GM23338 (cell line): ENCODE measurements at regions not wholly inside any gene's neighbourhood (a gene's known extent, or its start where the extent isn't known, plus 50 kb on each side); places are given as distances from the start of the nearest gene placed in this dataset.

Experiments used
- ATAC-seq: fragments of 200-7000 bp; cut with Tn5 transposase; 3 replicates; pipeline ENCODE4 v1.9.1; 2020
- DNase-seq: peaks from one replicate; pipeline ENCODE4 v3.0.0-alpha.2; 2015; ENCODE audit warnings: low spot score
- H2AFZ ChIP-seq: fragments of 200-600 bp; sonication (generic); 2 replicates; pipeline ENCODE4 v1.8.0; 2016; ENCODE audit warnings: antibody characterized with exemption, mild to moderate bottlenecking, moderate library complexity
- H3F3A ChIP-seq: fragments of 200-600 bp; sonication (generic); replicated peaks from 2 replicates; pipeline ENCODE4 v1.8.0; 2017; ENCODE audit warnings: antibody characterized with exemption, mixed run types, low read depth
- H3K27ac ChIP-seq: fragments of 200-600 bp; sonication (generic); 2 replicates; pipeline ENCODE4 v1.6.1; 2016; ENCODE audit warnings: low read depth
- H3K27me3 ChIP-seq: fragments of 200-600 bp; sonication (generic); 2 replicates; pipeline ENCODE4 v1.8.0; 2016; ENCODE audit warnings: mild to moderate bottlenecking, mixed run types, moderate library complexity; ENCODE audit not compliant: insufficient read depth
- H3K36me3 ChIP-seq: fragments of 200-600 bp; sonication (generic); 2 replicates; pipeline ENCODE4 v1.8.0; 2016; ENCODE audit warnings: mild to moderate bottlenecking; ENCODE audit not compliant: insufficient read depth
- H3K4me1 ChIP-seq: fragments of 200-600 bp; sonication (generic); 2 replicates; pipeline ENCODE4 v1.8.0; 2016; ENCODE audit warnings: mild to moderate bottlenecking, moderate library complexity; ENCODE audit not compliant: insufficient read depth
- H3K4me2 ChIP-seq: fragments of 200-600 bp; sonication (generic); 2 replicates; pipeline ENCODE4 v1.7.1; 2017; ENCODE audit warnings: mixed run types
- H3K4me3 ChIP-seq: fragments of 200-600 bp; sonication (generic); 2 replicates; pipeline ENCODE4 v1.6.1; 2016; ENCODE audit warnings: mixed run types
- H3K79me2 ChIP-seq: fragments of 200-600 bp; sonication (generic); replicated peaks from 2 replicates; pipeline ENCODE4 v1.8.0; 2017; ENCODE audit warnings: mild to moderate bottlenecking; ENCODE audit not compliant: insufficient read depth
- H3K9me2 ChIP-seq: fragments of 200-600 bp; sonication (generic); 2 replicates; pipeline ENCODE4 v1.8.0; 2017; ENCODE audit not compliant: insufficient read depth
- H4K20me1 ChIP-seq: fragments of 200-600 bp; sonication (generic); replicated peaks from 2 replicates; pipeline ENCODE4 v1.8.0; 2017; ENCODE audit warnings: mild to moderate bottlenecking; ENCODE audit not compliant: insufficient read depth
- H3K27ac Mint-ChIP-seq: 2 replicates; pipeline ENCODE4 v1.8.0; 2020; ENCODE audit warnings: inconsistent platforms, mild to moderate bottlenecking, moderate library complexity, mixed read lengths
- H3K27me3 Mint-ChIP-seq: 3 replicates; pipeline ENCODE4 v1.8.0; 2022; ENCODE audit warnings: low read depth, mild to moderate bottlenecking, moderate library complexity, mixed read lengths, inconsistent platforms; ENCODE audit not compliant: insufficient read depth, poor library complexity
- H3K36me3 Mint-ChIP-seq: 3 replicates; pipeline ENCODE4 v1.8.0; 2021; ENCODE audit warnings: low read depth, mild to moderate bottlenecking, inconsistent platforms, moderate library complexity, mixed read lengths
- H3K4me1 Mint-ChIP-seq: 3 replicates; pipeline ENCODE4 v1.8.0; 2020; ENCODE audit warnings: mild to moderate bottlenecking, inconsistent platforms, mixed read lengths
- H3K4me3 Mint-ChIP-seq: 3 replicates; pipeline ENCODE4 v1.8.0; 2021; ENCODE audit warnings: moderate library complexity, mild to moderate bottlenecking, inconsistent platforms, mixed read lengths
- H3K9me3 Mint-ChIP-seq: 3 replicates; pipeline ENCODE4 v1.8.0; 2020; ENCODE audit warnings: moderate library complexity, mild to moderate bottlenecking, inconsistent platforms, mixed read lengths
- CREB1 ChIP-seq: fragments of 250-450 bp; sonication (Bioruptor Pico); IDR thresholded peaks from 2 replicates; pipeline ENCODE4 v1.5.0; 2020; ENCODE audit warnings: low read depth, mild to moderate bottlenecking, moderate library complexity
- EZH2 ChIP-seq: fragments of 200-600 bp; sonication (generic); IDR thresholded peaks from one replicate; pipeline ENCODE4 v1.8.0; 2017; ENCODE audit warnings: antibody characterized with exemption, mild to moderate bottlenecking, low read depth; ENCODE audit not compliant: unreplicated experiment
- EZH2phosphoT487 ChIP-seq: fragments of 200-600 bp; sonication (generic); IDR thresholded peaks from one replicate; pipeline ENCODE4 v1.8.1; 2018; ENCODE audit warnings: antibody characterized with exemption; ENCODE audit not compliant: unreplicated experiment
- JUNB ChIP-seq: IDR thresholded peaks from one replicate; pipeline ENCODE4 v1.6.1; 2016; ENCODE audit warnings: antibody characterized with exemption; ENCODE audit not compliant: unreplicated experiment
- NANOG ChIP-seq: IDR thresholded peaks from 2 replicates; pipeline ENCODE4 v1.6.1; 2016; ENCODE audit warnings: antibody characterized with exemption, borderline replicate concordance
- POLR2AphosphoS5 ChIP-seq: IDR thresholded peaks from 2 replicates; pipeline ENCODE4 v1.6.1; 2016; ENCODE audit warnings: antibody characterized with exemption, low read depth
- STAT1 ChIP-seq: IDR thresholded peaks from one replicate; pipeline ENCODE4 v1.6.1; 2016; ENCODE audit warnings: antibody characterized with exemption; ENCODE audit not compliant: unreplicated experiment
- ZNF114 ChIP-seq: fragments of 250-450 bp; sonication (Bioruptor Pico); IDR thresholded peaks from 2 replicates; pipeline ENCODE4 v1.5.0; 2020; ENCODE audit warnings: mild to moderate bottlenecking, moderate library complexity
- ZNF331 ChIP-seq: fragments of 250-450 bp; sonication (Bioruptor Pico); IDR thresholded peaks from 2 replicates; pipeline ENCODE4 v1.5.0; 2020; ENCODE audit warnings: low read depth, mild to moderate bottlenecking, moderate library complexity
- TF ChIP-seq, protein P1 (sequence below): IDR thresholded peaks from 2 replicates; pipeline ENCODE4 v1.6.1; 2016; ENCODE audit warnings: antibody characterized with exemption
- TF ChIP-seq, protein P2 (sequence below): fragments of 250-450 bp; sonication (Bioruptor Pico); IDR thresholded peaks from 2 replicates; pipeline ENCODE4 v1.5.0; 2020; ENCODE audit warnings: mild to moderate bottlenecking, moderate library complexity
- TF ChIP-seq, protein P3 (sequence below), 2 experiments: fragments of 200-600 bp in 1 of 2; sonication (generic) in 1 of 2; conservative IDR thresholded peaks; 2 replicates each; pipeline versions ENCODE4 v1.5.1 to v1.6.1; 2016 to 2017; ENCODE audit warnings: antibody characterized with exemption in 2 of 2, low read depth in 2 of 2, mild to moderate bottlenecking in 2 of 2, moderate library complexity in 1 of 2
- TF ChIP-seq, protein P4 (sequence below): IDR thresholded peaks from one replicate; pipeline ENCODE4 v1.6.1; 2018; ENCODE audit warnings: antibody characterized with exemption; ENCODE audit not compliant: unreplicated experiment

DNA sequence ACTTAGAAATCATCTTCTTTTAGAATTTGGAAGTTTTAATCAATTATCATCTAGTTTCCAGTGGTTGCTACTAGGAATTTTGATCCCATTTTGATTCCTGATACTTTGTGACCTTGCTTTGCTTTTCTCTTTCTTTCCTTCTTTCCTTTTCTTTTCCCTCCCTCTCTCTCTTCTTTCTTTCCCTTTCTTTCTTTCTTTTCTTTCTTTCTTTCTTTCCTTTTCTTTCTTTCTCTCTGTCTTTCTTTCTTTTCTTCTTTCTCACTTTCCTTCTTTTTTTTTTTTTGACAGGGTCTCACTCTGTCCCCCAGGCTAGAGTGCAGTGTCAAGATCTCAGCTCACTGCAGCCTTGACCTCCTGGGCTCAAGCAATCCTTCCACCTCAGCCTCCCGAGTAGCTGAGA is 81.5 kb upstream of the OSBPL8 start:
- DNase-seq, result no peak

More for the DNA sequence above, 81.5 kb upstream of the OSBPL8 start:
- H3K36me3 ChIP-seq, result no peaks in the 10 kb centered on the region; the same call in 1 of the 2 replicates
- Mint-ChIP-seq H3K36me3 (peaks cover 4% of the 10 kb centered on the region; the same call in 1 of the 3 replicates), H3K4me1 (peaks cover 5% of the 10 kb centered on the region), H3K27me3 (peaks cover 9% of the 10 kb centered on the region), H3K4me3 (no peak overlapping the region), H3K27ac (no peak overlapping the region), H3K9me3 (peaks cover 5% of the 10 kb centered on the region)
- no peaks in the 10 kb centered on the region for H3K9me2 ChIP-seq
- no peak overlapping the region for H3K27ac ChIP-seq
- no peaks in the 10 kb centered on the region for H3F3A ChIP-seq
- no peak overlapping the region for H3K4me2 ChIP-seq
- no peak overlapping the region for H2AFZ ChIP-seq
- H3K79me2 ChIP-seq, result no peaks in the 10 kb centered on the region
- no peak for ATAC-seq
- no peaks in the 10 kb centered on the region for H3K27me3 ChIP-seq
- TF ChIP-seq ZNF114 (CRISPR knock-in tag), result no peak
- TF ChIP-seq JUNB, result no peak
- no peak for TF ChIP-seq CREB1 (CRISPR knock-in tag)
- TF ChIP-seq, protein P1, sequence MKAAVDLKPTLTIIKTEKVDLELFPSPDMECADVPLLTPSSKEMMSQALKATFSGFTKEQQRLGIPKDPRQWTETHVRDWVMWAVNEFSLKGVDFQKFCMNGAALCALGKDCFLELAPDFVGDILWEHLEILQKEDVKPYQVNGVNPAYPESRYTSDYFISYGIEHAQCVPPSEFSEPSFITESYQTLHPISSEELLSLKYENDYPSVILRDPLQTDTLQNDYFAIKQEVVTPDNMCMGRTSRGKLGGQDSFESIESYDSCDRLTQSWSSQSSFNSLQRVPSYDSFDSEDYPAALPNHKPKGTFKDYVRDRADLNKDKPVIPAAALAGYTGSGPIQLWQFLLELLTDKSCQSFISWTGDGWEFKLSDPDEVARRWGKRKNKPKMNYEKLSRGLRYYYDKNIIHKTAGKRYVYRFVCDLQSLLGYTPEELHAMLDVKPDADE, result no peak
- TF ChIP-seq, protein P2, sequence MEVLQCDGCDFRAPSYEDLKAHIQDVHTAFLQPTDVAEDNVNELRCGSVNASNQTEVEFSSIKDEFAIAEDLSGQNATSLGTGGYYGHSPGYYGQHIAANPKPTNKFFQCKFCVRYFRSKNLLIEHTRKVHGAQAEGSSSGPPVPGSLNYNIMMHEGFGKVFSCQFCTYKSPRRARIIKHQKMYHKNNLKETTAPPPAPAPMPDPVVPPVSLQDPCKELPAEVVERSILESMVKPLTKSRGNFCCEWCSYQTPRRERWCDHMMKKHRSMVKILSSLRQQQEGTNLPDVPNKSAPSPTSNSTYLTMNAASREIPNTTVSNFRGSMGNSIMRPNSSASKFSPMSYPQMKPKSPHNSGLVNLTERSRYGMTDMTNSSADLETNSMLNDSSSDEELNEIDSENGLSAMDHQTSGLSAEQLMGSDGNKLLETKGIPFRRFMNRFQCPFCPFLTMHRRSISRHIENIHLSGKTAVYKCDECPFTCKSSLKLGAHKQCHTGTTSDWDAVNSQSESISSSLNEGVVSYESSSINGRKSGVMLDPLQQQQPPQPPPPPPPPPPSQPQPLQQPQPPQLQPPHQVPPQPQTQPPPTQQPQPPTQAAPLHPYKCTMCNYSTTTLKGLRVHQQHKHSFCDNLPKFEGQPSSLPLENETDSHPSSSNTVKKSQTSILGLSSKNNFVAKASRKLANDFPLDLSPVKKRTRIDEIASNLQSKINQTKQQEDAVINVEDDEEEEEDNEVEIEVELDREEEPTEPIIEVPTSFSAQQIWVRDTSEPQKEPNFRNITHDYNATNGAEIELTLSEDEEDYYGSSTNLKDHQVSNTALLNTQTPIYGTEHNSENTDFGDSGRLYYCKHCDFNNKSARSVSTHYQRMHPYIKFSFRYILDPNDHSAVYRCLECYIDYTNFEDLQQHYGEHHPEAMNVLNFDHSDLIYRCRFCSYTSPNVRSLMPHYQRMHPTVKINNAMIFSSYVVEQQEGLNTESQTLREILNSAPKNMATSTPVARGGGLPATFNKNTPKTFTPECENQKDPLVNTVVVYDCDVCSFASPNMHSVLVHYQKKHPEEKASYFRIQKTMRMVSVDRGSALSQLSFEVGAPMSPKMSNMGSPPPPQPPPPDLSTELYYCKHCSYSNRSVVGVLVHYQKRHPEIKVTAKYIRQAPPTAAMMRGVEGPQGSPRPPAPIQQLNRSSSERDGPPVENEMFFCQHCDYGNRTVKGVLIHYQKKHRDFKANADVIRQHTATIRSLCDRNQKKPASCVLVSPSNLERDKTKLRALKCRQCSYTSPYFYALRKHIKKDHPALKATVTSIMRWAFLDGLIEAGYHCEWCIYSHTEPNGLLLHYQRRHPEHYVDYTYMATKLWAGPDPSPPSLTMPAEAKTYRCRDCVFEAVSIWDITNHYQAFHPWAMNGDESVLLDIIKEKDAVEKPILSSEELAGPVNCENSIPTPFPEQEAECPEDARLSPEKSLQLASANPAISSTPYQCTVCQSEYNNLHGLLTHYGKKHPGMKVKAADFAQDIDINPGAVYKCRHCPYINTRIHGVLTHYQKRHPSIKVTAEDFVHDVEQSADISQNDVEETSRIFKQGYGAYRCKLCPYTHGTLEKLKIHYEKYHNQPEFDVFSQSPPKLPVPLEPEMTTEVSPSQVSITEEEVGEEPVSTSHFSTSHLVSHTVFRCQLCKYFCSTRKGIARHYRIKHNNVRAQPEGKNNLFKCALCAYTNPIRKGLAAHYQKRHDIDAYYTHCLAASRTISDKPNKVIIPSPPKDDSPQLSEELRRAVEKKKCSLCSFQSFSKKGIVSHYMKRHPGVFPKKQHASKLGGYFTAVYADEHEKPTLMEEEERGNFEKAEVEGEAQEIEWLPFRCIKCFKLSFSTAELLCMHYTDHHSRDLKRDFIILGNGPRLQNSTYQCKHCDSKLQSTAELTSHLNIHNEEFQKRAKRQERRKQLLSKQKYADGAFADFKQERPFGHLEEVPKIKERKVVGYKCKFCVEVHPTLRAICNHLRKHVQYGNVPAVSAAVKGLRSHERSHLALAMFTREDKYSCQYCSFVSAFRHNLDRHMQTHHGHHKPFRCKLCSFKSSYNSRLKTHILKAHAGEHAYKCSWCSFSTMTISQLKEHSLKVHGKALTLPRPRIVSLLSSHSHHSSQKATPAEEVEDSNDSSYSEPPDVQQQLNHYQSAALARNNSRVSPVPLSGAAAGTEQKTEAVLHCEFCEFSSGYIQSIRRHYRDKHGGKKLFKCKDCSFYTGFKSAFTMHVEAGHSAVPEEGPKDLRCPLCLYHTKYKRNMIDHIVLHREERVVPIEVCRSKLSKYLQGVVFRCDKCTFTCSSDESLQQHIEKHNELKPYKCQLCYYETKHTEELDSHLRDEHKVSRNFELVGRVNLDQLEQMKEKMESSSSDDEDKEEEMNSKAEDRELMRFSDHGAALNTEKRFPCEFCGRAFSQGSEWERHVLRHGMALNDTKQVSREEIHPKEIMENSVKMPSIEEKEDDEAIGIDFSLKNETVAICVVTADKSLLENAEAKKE (CRISPR knock-in tag), result no peak
- no peak for TF ChIP-seq STAT1
- no peak for TF ChIP-seq EZH2
- no peak for TF ChIP-seq EZH2phosphoT487
- TF ChIP-seq, protein P3, sequence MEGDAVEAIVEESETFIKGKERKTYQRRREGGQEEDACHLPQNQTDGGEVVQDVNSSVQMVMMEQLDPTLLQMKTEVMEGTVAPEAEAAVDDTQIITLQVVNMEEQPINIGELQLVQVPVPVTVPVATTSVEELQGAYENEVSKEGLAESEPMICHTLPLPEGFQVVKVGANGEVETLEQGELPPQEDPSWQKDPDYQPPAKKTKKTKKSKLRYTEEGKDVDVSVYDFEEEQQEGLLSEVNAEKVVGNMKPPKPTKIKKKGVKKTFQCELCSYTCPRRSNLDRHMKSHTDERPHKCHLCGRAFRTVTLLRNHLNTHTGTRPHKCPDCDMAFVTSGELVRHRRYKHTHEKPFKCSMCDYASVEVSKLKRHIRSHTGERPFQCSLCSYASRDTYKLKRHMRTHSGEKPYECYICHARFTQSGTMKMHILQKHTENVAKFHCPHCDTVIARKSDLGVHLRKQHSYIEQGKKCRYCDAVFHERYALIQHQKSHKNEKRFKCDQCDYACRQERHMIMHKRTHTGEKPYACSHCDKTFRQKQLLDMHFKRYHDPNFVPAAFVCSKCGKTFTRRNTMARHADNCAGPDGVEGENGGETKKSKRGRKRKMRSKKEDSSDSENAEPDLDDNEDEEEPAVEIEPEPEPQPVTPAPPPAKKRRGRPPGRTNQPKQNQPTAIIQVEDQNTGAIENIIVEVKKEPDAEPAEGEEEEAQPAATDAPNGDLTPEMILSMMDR (conservative IDR thresholded peaks at IDR 0.05; ENCODE audit: low read depth in 2 of 2), result no peak
- TF ChIP-seq, protein P4, sequence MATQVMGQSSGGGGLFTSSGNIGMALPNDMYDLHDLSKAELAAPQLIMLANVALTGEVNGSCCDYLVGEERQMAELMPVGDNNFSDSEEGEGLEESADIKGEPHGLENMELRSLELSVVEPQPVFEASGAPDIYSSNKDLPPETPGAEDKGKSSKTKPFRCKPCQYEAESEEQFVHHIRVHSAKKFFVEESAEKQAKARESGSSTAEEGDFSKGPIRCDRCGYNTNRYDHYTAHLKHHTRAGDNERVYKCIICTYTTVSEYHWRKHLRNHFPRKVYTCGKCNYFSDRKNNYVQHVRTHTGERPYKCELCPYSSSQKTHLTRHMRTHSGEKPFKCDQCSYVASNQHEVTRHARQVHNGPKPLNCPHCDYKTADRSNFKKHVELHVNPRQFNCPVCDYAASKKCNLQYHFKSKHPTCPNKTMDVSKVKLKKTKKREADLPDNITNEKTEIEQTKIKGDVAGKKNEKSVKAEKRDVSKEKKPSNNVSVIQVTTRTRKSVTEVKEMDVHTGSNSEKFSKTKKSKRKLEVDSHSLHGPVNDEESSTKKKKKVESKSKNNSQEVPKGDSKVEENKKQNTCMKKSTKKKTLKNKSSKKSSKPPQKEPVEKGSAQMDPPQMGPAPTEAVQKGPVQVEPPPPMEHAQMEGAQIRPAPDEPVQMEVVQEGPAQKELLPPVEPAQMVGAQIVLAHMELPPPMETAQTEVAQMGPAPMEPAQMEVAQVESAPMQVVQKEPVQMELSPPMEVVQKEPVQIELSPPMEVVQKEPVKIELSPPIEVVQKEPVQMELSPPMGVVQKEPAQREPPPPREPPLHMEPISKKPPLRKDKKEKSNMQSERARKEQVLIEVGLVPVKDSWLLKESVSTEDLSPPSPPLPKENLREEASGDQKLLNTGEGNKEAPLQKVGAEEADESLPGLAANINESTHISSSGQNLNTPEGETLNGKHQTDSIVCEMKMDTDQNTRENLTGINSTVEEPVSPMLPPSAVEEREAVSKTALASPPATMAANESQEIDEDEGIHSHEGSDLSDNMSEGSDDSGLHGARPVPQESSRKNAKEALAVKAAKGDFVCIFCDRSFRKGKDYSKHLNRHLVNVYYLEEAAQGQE, result no peak
- no peak for TF ChIP-seq NANOG
- TF ChIP-seq ZNF331, result no peak
- no peak for TF ChIP-seq POLR2AphosphoS5
- peaks cover 5% of the 10 kb centered on the region; the same call in 1 of the 2 replicates for H3K4me1 ChIP-seq
- no peaks in the 10 kb centered on the region for H4K20me1 ChIP-seq
- H3K4me3 ChIP-seq, result no peak overlapping the region
